GM21717 (cell line): ENCODE measurements at regions not wholly inside any gene's neighbourhood (a gene's known extent, or its start where the extent isn't known, plus 50 kb on each side); places are given as distances from the start of the nearest gene placed in this dataset.

ENCODE experiments used
- ATAC-seq: cut with Tn5 transposase; IDR thresholded peaks from one replicate; pipeline ENCODE4 v1.9.1; 2021; ENCODE audit warnings: mild to moderate bottlenecking, moderate library complexity; ENCODE audit not compliant: unreplicated experiment

DNA sequence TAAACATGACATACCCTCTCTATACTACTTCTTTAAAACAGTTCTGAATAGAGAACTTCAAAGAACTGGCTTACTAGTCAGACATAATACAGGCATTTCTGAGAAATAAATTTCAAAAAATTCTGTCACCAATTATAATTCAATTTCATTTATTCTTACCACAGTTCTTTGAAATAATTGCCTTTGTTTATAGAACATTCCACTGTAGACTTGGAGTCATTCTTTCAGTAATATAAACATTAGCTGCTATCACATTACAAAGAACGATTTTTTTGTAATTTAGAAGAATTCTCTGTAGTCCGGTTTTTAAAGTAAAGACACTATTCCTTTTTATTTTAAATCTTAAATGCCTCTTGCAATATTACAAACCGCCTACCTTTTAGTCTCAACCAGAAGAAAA is 146.4 kb upstream of the COL11A1 start:
- no peak for ATAC-seq

DNA sequence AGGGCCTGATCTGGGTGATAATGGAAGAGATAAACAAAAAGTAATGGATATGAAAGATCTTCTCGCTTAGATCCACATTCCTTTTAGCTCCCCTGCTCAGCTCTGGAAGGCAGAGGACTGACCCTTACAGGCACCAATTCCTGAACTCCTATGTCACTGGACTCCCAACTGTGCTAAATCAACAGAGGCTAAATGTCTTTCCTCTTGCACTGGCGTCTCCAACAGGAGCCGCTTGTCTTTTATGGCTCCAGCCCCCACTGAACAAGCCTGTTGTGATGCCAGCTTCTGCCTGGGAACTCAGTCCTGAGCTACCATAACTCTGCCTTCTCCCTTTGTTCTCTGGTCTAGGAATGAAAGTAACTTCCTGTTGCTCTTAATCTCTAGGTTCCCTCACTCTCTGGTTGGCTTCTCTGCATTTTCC is 142.1 kb upstream of the COL11A1 start:
- no peak for ATAC-seq

GRCh38 chr1:103248417-103249102 is 140.2 kb upstream of the COL11A1 start:
- no peak for ATAC-seq

GRCh38 chr1:103247517-103247916 is 139.2 kb upstream of the COL11A1 start:
- ATAC-seq, result no peak

GRCh38 chr1:103243481-103243880 is 135.2 kb upstream of the COL11A1 start:
- no peak for ATAC-seq

DNA sequence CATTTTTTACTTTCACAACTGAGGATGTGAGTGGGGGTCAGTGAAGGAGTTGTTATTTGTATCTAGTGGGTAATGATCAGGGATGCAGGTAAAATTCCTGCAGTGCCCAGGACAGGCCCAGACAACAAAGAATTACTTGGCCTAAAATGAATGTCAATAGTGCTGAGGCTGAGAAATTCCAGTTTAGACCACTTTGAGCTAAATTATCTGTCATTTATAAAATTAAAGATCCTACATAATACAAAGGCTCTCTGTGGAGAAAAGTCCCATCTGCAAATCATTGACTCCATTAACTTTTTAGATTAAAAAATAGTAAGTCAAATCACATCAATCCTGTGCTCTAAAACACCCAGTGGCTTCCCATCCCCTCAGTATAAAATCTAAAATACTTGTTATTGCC is 130.7 kb upstream of the COL11A1 start:
- ATAC-seq, result no peak

DNA sequence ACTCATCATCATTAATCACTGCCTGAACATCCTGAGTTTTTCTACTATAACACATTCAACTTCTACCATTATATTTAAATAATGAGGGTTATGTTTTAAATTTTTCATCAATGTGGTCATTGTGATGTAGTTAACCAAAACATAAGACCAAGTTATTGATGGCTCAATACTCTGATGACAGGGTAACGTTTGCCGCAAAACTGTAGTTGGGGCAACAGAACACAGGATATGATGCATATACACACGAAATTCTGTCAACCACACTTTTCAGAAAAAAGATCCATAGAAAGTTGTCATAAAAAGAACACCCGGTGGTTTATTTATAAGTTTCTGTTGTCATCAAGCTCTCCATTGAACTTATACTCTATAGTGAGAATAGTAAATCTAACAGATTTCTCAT is 121.7 kb upstream of the COL11A1 start:
- ATAC-seq, result no peak

- no peak for ATAC-seq
These were observed 112.3 kb upstream of the COL11A1 start for GRCh38 chr1:103220631-103221041.

DNA sequence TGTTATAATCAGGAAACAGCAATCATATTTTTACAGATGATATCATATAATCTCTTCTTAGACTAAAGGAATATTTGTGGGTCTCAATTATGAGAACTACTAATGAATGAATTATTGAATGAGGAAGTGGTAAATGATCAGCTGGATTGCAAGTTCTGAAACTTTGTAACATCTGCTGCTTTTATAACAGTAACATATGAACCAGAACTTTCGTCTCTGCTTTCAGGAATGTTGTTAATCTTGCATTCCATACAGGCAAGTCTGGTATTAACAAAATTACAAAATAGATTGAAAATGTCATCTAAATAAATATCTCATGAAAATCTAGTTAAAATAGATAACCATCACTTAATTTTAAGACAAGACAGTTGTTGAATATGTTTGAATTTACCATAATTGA is 110.5 kb upstream of the COL11A1 start:
- no peak for ATAC-seq

DNA sequence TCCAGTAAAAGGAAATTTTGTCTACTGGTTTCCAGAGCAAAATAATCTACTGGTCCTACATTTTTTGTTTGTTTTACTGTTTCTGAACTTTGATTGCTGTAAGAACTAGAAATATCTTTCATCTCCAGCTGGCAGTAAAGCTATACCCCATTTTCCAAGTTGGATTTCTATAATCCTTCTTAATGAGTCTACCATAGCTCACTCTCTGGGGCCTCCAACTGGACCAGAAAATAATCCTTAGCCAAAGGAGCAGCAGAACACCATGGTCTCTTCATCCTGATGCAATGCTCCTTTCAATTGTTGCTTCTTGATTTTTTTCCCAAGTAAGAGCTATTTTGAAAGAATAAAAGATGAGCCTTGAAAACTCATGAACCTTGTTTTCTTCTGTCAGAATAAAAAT is 110.0 kb upstream of the COL11A1 start:
- ATAC-seq, result no peak

DNA sequence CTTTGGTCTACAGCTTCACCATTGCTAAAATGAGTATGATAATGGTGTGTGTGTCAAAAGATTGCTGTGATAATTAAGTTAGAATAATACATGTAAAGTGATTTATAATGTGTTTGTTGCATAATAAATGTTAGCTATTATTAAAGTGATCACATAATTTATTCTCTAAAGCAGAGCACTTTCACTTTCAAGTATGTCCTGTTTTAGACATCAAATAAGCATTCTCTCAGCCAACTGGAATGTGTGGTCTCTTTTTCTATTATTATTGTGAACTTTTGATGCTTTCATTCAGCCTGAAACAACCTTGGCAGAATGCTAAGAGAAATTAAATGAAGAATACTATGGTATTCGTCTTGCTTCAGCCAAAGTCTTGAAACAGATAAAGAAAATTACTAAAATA is 102.8 kb upstream of the COL11A1 start:
- no peak for ATAC-seq

GRCh38 chr1:103208844-103209243 is 100.5 kb upstream of the COL11A1 start:
- ATAC-seq, result no peak

- no peak for ATAC-seq
These were observed 90.7 kb upstream of the COL11A1 start for GRCh38 chr1:103199001-103199400.

- no peak for ATAC-seq
These were observed 89.8 kb upstream of the COL11A1 start for GRCh38 chr1:103198076-103198475.

DNA sequence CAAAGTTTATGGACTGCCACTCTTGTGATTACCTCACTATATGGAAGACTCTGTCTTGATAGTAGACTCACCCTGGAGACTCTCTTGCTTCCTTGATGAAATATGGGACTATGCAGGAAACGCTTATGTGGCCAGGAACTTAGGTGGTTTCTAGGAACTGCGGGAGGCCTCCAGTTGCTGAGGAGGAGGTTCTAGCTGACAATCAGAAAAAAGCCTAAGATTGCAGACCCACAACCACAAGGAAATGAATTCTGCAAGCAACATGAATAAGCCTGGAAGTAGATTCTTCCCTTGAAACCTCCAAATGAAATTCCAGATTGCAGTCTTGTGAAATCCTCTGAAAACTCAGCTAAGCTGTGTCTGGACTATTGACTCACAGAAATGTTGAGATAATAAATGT is 88.9 kb upstream of the COL11A1 start:
- ATAC-seq, result no peak

DNA sequence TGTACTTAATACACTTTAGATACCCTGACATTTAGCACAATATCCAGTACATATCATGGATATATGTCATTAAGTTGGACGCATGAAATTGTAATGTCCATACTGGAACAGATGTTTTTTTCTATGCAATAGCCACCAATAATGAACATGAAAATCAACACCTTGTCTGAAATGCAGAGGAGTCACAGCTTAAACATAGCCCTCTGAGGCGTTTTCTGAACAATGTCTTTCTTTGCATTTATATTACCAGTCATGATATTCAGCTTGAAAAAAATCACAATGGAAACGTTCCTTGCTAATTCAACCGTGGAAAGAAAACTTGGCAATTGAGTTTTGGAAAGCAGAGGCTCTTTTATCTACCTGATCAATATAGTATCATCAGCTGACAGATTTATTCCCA is 86.7 kb upstream of the COL11A1 start:
- ATAC-seq, result no peak

- ATAC-seq, result no peak
These were observed 85.7 kb upstream of the COL11A1 start for GRCh38 chr1:103194060-103194459.

- ATAC-seq, result no peak
These were observed 83.0 kb upstream of the COL11A1 start for GRCh38 chr1:103191327-103191726.

DNA sequence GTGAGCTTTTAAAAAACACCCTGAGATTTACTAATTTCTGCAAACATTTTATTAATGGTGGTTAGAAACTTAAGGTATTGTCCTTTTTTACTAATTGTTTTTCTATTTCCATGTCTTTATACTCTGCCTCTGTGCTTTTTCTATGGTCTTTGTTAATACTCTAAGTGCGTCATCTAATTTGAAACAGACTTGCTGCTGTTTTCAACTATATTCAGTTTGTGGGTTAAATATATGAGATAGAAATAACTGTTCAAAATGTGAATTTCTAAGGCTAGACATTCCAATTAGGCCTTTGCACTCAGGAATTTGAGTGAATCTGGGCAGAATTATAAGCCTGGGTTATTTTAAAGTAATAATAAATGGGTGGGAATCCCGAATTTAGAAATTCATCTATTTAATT is 82.4 kb upstream of the COL11A1 start:
- no peak for ATAC-seq

DNA sequence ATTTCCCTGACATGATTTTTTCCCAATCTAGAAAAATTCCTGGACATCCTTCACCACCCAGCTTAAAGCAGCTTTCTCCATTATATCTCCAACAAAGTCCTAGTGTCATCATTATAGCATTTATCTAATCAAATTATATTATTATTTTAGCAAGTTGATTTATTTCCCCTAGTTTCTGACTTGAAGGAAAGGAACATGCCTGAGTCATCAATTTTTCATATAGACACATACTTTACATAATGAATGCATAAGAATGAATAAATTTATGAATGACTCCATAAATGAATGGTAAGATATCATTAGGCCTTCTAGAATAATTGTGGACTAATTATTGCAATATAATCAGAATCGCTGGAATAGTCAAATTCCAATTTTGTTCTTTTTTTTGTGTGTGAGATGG is 79.4 kb upstream of the COL11A1 start:
- no peak for ATAC-seq

DNA sequence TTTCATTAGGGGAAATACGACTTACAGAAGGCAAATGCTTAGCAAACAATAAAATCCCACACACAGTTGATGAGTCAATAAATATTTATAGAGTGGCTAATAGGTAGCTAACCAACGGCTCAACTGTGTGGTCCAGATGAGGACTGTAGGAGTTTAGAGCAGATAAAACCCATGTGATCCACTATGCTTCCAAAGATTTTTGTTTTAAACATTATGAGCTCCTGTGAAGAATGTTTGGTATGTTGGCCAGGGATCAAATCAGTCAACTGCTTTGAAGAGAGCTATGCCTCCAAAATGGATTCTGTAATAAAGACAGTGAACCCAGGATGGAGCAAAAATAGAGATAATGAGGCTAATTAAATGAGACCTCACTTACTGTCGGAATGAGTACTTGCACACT is 72.3 kb upstream of the COL11A1 start:
- no peak for ATAC-seq

GRCh38 chr1:103177108-103177775 is 68.9 kb upstream of the COL11A1 start:
- no peak for ATAC-seq
